Panc1 (cell line): ENCODE measurements at regions not wholly inside any gene's neighbourhood (a gene's known extent, or its start where the extent isn't known, plus 50 kb on each side); places are given as distances from the start of the nearest gene placed in this dataset.

Experiments
- ATAC-seq: fragments of 200-7000 bp; cut with Tn5 transposase; 2 replicates; pipeline ENCODE4 v1.9.1; 2020; ENCODE audit warnings: mild to moderate bottlenecking, moderate library complexity
- BruUV-seq: library from RNA; stranded (reverse); fragments of 400-500 nt; replicated peaks from 2 replicates; lab custom pipeline; 2021; lab: Mats Ljungman, UMichigan
- CTCF ChIA-PET: fragments of 300-600 bp; sonication (Branson Sonifier 250); formaldehyde crosslinking; loops from one replicate; lab custom pipeline; 2022; ENCODE audit warnings: antibody characterized with exemption; lab: Charles Lee
- POLR2A ChIA-PET: fragments of 300-600 bp; sonication (Branson Sonifier 250); formaldehyde crosslinking; loops from one replicate; lab custom pipeline; 2022; ENCODE audit warnings: antibody characterized with exemption; lab: Charles Lee
- DNase-seq: peaks from one replicate; pipeline ENCODE4 v3.0.0-alpha.2; 2010; ENCODE audit warnings: low read depth, low spot score
- H3K27ac ChIP-seq: 2 replicates; pipeline ENCODE4 v1.5.1; 2011; ENCODE audit warnings: mild to moderate bottlenecking, low read length, inconsistent platforms
- H3K27me3 ChIP-seq: fragments of 200-500 bp; sonication (Bioruptor generic); 2 replicates; pipeline ENCODE4 v1.6.0; 2014; ENCODE audit warnings: low read length, inconsistent platforms; ENCODE audit not compliant: control insufficient read depth, insufficient read depth
- H3K36me3 ChIP-seq: fragments of 200-500 bp; sonication (Bioruptor generic); 2 replicates; pipeline ENCODE4 v1.5.1; 2014; ENCODE audit warnings: inconsistent platforms, mild to moderate bottlenecking, low read length, moderate library complexity; ENCODE audit not compliant: control insufficient read depth, insufficient read depth
- H3K4me1 ChIP-seq: 2 replicates; pipeline ENCODE4 v1.5.1; 2011; ENCODE audit warnings: inconsistent platforms, mild to moderate bottlenecking, low read length, moderate library complexity; ENCODE audit not compliant: control insufficient read depth, insufficient read depth
- H3K4me3 ChIP-seq, 2 experiments: 2 replicates each; pipeline ENCODE4 v1.5.1; 2011 to 2012; ENCODE audit warnings: low read depth in 2 of 2, low read length in 2 of 2, mild to moderate bottlenecking in 2 of 2, inconsistent platforms in 1 of 2, moderate library complexity in 1 of 2
- H3K9me3 ChIP-seq: fragments of 200-500 bp; sonication (Bioruptor generic); 2 replicates; pipeline ENCODE4 v1.5.1; 2014; ENCODE audit warnings: low read depth, mild to moderate bottlenecking, inconsistent platforms, low read length, moderate library complexity; ENCODE audit not compliant: control insufficient read depth, insufficient read depth
- POLR2AphosphoS5 ChIP-seq: IDR thresholded peaks from 2 replicates; pipeline ENCODE4 v1.6.1; 2012; ENCODE audit warnings: mild to moderate bottlenecking, low read depth, low read length, moderate library complexity
- REST ChIP-seq, 2 experiments: IDR thresholded peaks; 2 replicates each; pipeline ENCODE4 v1.6.1; 2011 to 2012; ENCODE audit warnings: low read depth in 2 of 2, control low read depth in 1 of 2, low read length in 1 of 2, mild to moderate bottlenecking in 1 of 2, moderate library complexity in 1 of 2; ENCODE audit not compliant: insufficient read depth in 1 of 2
- SIN3A ChIP-seq: IDR thresholded peaks from 2 replicates; pipeline ENCODE4 v1.6.1; 2012; ENCODE audit warnings: low read depth, mild to moderate bottlenecking, low read length, moderate library complexity, borderline replicate concordance; ENCODE audit not compliant: insufficient read depth
- TCF7L2 ChIP-seq: IDR thresholded peaks from 2 replicates; pipeline ENCODE4 v1.6.1; 2011; ENCODE audit warnings: mild to moderate bottlenecking, low read depth, low read length, inconsistent platforms
- in situ Hi-C: cut with HindIII; loops from 2 replicates; pipeline ENCODE4 v1.10.0; 2016; ENCODE audit warnings: low sequenced_read_pairs, low pct_unique_long_range_greater_than_20kb
- intact Hi-C: fragments of 100-400 bp; cut with micrococcal nuclease; formaldehyde crosslinking; loops from one replicate; pipeline ENCODE4 v1.10.0; 2022; ENCODE audit not compliant: unreplicated experiment
- TF ChIP-seq, protein P1 (sequence below): fragments of 450-650 bp; IDR thresholded peaks from 2 replicates; pipeline ENCODE4 v1.5.1; 2017; ENCODE audit warnings: mild to moderate bottlenecking

DNA sequence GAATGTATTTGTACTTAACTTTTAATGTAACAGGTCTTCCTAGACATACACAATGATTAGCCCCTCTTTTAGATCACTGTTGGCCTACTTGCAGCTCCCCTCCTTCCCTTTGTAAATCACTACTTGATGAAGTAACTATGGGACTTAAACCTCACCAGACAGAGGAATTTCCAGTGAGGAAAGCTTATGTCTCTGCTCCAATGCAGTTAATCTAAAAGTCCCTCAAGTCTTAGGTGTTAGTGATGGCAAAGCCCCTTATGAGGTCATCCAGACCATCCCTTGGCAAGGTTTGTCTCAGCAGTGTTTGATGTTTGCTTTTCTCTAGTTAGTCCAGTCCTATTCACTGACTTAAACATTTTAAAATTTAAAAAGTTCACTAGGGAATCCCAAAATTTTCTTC is 877.3 kb upstream of the INTU start:
- in situ Hi-C loops = no loop called here

DNA sequence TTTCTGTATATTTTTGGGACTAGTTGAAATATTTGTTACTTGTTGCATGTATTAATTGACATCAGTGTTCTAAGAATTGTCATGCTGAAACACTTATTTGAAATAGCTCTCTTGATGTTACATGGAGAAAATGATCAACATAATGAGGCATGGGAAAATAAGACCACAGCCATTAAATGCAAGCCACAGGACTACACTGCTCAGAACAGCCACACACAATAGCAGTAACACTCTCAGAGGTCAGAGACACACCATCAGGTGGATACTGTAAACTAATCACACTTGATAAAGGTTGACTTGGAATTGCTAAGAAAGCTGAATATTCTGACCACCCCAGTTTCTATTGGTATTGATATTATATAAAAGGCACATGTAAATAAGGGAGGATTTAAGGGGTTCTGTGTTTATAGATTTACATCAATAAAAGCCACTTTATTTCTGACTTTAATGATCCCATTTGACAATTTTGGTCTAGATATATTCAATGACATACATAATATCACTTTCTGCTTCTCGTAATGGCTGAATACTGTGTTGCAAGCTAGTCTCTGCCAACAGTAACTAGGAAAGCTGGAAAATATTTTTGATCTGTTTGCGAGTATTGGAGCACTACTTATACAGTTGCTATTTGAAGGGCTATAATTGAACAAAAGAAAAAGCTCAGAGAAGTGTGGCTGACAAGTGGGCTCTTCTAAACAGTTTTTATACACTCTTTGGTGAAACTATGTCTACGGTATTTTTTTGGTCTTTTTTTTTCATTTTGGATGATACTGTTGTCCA is 876.5 kb upstream of the INTU start:
- TF ChIP-seq, protein P1, sequence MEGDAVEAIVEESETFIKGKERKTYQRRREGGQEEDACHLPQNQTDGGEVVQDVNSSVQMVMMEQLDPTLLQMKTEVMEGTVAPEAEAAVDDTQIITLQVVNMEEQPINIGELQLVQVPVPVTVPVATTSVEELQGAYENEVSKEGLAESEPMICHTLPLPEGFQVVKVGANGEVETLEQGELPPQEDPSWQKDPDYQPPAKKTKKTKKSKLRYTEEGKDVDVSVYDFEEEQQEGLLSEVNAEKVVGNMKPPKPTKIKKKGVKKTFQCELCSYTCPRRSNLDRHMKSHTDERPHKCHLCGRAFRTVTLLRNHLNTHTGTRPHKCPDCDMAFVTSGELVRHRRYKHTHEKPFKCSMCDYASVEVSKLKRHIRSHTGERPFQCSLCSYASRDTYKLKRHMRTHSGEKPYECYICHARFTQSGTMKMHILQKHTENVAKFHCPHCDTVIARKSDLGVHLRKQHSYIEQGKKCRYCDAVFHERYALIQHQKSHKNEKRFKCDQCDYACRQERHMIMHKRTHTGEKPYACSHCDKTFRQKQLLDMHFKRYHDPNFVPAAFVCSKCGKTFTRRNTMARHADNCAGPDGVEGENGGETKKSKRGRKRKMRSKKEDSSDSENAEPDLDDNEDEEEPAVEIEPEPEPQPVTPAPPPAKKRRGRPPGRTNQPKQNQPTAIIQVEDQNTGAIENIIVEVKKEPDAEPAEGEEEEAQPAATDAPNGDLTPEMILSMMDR = no peak
- TF ChIP-seq TCF7L2 (no peak), POLR2AphosphoS5 (no peak), SIN3A (no peak), REST (IDR thresholded peaks at IDR 0.05; ENCODE audit: insufficient read depth in 1 of 2, low read depth in 2 of 2, low read length in 1 of 2) (no peak)
- H3K36me3 ChIP-seq = no peaks in the 10 kb centered on the region
- no peaks in the 10 kb centered on the region for H3K27me3 ChIP-seq
- ChIA-PET CTCF (no interaction called here), POLR2A (no interaction called here)
- no peak overlapping the region for H3K27ac ChIP-seq
- no peaks in the 10 kb centered on the region for H3K9me3 ChIP-seq
- H3K4me3 ChIP-seq = no peak overlapping the region
- no TSS peak for BruUV-seq
- no peaks in the 10 kb centered on the region for H3K4me1 ChIP-seq
- in situ Hi-C loops = no loop called here
- DNase-seq = no peak
- intact Hi-C loops = no loop called here
- no peak for ATAC-seq

More for the DNA sequence above, 877.3 kb upstream of the INTU start:
- ChIA-PET CTCF (no interaction called here), POLR2A (no interaction called here)
- Histone ChIP-seq H3K27ac (no peak overlapping the region), H3K36me3 (no peaks in the 10 kb centered on the region), H3K4me1 (no peaks in the 10 kb centered on the region), H3K27me3 (no peaks in the 10 kb centered on the region), H3K4me3 (no peak overlapping the region), H3K9me3 (no peaks in the 10 kb centered on the region)
- intact Hi-C loops = no loop called here
- BruUV-seq = no TSS peak
- DNase-seq = no peak
- no peak for ATAC-seq
- no peak for TF ChIP-seq TCF7L2

DNA sequence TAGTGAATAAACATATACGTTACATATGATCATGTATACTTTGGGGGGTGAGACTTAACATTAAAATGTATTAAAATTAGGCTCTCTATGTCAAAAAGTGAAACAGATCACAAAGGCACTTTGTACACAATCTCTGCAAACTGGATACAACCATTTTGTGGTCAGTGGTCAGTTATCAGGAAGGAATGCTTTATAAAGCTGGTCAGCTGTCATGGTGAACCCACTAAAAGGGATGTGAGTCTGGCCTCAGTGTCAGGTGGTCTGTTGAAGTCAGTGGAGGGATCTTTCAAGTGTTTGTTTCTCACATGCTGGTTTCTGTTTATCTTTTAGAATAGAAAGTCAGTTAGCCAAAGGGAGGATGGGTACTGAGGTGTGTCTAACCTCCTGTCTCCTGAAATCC is 875.5 kb upstream of the INTU start:
- Histone ChIP-seq H3K27me3 (no peaks in the 10 kb centered on the region), H3K4me1 (no peaks in the 10 kb centered on the region), H3K4me3 (no peak overlapping the region), H3K27ac (no peak overlapping the region), H3K9me3 (no peaks in the 10 kb centered on the region), H3K36me3 (no peaks in the 10 kb centered on the region)
- ATAC-seq (no peak), DNase-seq (no peak)
- intact Hi-C loops (no loop called here), in situ Hi-C loops (no loop called here)
- ChIA-PET POLR2A (no interaction called here), CTCF (no interaction called here)
- no TSS peak for BruUV-seq
- no peak for TF ChIP-seq SIN3A
- TF ChIP-seq, protein P1 = no peak
